ENCODE measurements at regions not wholly inside any gene's neighbourhood (a gene's known extent, or its start where the extent isn't known, plus 50 kb on each side); places are given as distances from the start of the nearest gene placed in this dataset.

DNA sequence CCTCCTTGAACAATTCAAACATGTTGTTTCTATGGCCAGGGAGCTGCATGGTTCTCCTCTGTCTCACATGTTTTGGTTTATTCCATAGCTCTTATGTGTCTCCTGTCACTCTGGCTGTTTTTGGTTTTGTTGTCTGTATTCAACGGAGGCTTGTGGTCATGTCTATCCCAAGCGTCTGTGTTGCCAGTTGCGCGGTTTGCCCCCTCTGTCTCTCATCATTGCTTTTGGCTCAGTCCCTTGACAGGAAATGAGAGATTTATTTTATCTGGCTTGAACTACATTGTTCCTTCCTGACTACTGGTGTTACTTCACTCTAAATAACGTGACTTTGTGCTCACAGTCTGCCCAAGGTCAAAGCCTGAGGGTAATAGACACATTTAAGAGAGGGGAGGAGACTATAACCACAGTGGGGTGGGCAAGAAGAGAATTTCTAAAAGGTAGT, 96.4 kb upstream of the SOX5 start (continued):
- no peak for TF ChIP-seq LCORL (IDR thresholded peaks at IDR 0.05)
- no peak for TF ChIP-seq LCORL (CRISPR knock-in tag; IDR thresholded peaks at IDR 0.05)
- no peak for TF ChIP-seq ELF4 (CRISPR knock-in tag; IDR thresholded peaks at IDR 0.05; ENCODE audit: borderline replicate concordance)
- no peak for TF ChIP-seq ELF1 (CRISPR knock-in tag; IDR thresholded peaks at IDR 0.05)
- TF ChIP-seq, protein P1, sequence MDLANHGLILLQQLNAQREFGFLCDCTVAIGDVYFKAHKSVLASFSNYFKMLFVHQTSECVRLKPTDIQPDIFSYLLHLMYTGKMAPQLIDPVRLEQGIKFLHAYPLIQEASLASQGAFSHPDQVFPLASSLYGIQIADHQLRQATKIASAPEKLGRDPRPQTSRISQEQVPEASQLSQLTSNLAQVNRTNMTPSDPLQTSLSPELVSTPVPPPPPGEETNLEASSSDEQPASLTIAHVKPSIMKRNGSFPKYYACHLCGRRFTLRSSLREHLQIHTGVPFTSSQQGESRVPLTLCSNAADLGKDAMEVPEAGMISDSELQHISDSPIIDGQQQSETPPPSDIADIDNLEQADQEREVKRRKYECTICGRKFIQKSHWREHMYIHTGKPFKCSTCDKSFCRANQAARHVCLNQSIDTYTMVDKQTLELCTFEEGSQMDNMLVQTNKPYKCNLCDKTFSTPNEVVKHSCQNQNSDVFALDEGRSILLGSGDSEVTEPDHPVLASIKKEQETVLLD (CRISPR knock-in tag; IDR thresholded peaks at IDR 0.05; ENCODE audit: low read depth), result no peak
- no peak for TF ChIP-seq ZNF33A (CRISPR knock-in tag; IDR thresholded peaks at IDR 0.05; ENCODE audit: borderline replicate concordance)
- TF ChIP-seq, protein P2, sequence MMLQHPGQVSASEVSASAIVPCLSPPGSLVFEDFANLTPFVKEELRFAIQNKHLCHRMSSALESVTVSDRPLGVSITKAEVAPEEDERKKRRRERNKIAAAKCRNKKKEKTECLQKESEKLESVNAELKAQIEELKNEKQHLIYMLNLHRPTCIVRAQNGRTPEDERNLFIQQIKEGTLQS (CRISPR knock-in tag; IDR thresholded peaks at IDR 0.05), result no peak
- TF ChIP-seq ASH2L (IDR thresholded peaks at IDR 0.05; ENCODE audit: insufficient read length, low read depth, low read length), result peak; percentile 42
- TF ChIP-seq, protein P3, sequence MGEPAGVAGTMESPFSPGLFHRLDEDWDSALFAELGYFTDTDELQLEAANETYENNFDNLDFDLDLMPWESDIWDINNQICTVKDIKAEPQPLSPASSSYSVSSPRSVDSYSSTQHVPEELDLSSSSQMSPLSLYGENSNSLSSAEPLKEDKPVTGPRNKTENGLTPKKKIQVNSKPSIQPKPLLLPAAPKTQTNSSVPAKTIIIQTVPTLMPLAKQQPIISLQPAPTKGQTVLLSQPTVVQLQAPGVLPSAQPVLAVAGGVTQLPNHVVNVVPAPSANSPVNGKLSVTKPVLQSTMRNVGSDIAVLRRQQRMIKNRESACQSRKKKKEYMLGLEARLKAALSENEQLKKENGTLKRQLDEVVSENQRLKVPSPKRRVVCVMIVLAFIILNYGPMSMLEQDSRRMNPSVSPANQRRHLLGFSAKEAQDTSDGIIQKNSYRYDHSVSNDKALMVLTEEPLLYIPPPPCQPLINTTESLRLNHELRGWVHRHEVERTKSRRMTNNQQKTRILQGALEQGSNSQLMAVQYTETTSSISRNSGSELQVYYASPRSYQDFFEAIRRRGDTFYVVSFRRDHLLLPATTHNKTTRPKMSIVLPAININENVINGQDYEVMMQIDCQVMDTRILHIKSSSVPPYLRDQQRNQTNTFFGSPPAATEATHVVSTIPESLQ (CRISPR knock-in tag; conservative IDR thresholded peaks at IDR 0.05), result no peak
- no peak for TF ChIP-seq ZNF543 (CRISPR knock-in tag; IDR thresholded peaks at IDR 0.05)
- peak; percentile 71; the same call in 1 of the 2 replicates for TF ChIP-seq PHF21A (CRISPR knock-in tag; IDR thresholded peaks at IDR 0.05)
- TF ChIP-seq HES4 (CRISPR knock-in tag; IDR thresholded peaks at IDR 0.05; ENCODE audit: borderline replicate concordance), result no peak
- TF ChIP-seq ZNF564 (CRISPR knock-in tag; IDR thresholded peaks at IDR 0.05), result no peak
- no peak for TF ChIP-seq ZNF629 (CRISPR knock-in tag; conservative IDR thresholded peaks at IDR 0.05)
- no peak for TF ChIP-seq ZFP36L1 (CRISPR knock-in tag; IDR thresholded peaks at IDR 0.05)
- no peak for TF ChIP-seq DPF2 (CRISPR knock-in tag; IDR thresholded peaks at IDR 0.05; ENCODE audit: borderline replicate concordance, low read depth)
- TF ChIP-seq, protein P4, sequence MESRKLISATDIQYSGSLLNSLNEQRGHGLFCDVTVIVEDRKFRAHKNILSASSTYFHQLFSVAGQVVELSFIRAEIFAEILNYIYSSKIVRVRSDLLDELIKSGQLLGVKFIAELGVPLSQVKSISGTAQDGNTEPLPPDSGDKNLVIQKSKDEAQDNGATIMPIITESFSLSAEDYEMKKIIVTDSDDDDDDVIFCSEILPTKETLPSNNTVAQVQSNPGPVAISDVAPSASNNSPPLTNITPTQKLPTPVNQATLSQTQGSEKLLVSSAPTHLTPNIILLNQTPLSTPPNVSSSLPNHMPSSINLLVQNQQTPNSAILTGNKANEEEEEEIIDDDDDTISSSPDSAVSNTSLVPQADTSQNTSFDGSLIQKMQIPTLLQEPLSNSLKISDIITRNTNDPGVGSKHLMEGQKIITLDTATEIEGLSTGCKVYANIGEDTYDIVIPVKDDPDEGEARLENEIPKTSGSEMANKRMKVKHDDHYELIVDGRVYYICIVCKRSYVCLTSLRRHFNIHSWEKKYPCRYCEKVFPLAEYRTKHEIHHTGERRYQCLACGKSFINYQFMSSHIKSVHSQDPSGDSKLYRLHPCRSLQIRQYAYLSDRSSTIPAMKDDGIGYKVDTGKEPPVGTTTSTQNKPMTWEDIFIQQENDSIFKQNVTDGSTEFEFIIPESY (CRISPR knock-in tag; IDR thresholded peaks at IDR 0.05), result no peak
- TF ChIP-seq ZNF331 (CRISPR knock-in tag; IDR thresholded peaks at IDR 0.05), result no peak
- TF ChIP-seq ZNF333 (CRISPR knock-in tag; IDR thresholded peaks at IDR 0.05; ENCODE audit: borderline replicate concordance), result no peak
- TF ChIP-seq, protein P5, sequence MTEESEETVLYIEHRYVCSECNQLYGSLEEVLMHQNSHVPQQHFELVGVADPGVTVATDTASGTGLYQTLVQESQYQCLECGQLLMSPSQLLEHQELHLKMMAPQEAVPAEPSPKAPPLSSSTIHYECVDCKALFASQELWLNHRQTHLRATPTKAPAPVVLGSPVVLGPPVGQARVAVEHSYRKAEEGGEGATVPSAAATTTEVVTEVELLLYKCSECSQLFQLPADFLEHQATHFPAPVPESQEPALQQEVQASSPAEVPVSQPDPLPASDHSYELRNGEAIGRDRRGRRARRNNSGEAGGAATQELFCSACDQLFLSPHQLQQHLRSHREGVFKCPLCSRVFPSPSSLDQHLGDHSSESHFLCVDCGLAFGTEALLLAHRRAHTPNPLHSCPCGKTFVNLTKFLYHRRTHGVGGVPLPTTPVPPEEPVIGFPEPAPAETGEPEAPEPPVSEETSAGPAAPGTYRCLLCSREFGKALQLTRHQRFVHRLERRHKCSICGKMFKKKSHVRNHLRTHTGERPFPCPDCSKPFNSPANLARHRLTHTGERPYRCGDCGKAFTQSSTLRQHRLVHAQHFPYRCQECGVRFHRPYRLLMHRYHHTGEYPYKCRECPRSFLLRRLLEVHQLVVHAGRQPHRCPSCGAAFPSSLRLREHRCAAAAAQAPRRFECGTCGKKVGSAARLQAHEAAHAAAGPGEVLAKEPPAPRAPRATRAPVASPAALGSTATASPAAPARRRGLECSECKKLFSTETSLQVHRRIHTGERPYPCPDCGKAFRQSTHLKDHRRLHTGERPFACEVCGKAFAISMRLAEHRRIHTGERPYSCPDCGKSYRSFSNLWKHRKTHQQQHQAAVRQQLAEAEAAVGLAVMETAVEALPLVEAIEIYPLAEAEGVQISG (CRISPR knock-in tag; IDR thresholded peaks at IDR 0.05), result no peak
- peak; percentile 77; the same call in 1 of the 2 replicates for TF ChIP-seq TBX2 (CRISPR knock-in tag; IDR thresholded peaks at IDR 0.05; ENCODE audit: borderline replicate concordance)
- TF ChIP-seq REPIN1 (CRISPR knock-in tag; IDR thresholded peaks at IDR 0.05; ENCODE audit: borderline replicate concordance, low read depth), result no peak; the same call in 1 of the 2 replicates
- TF ChIP-seq CENPT (CRISPR knock-in tag; IDR thresholded peaks at IDR 0.05; ENCODE audit: low read depth), result no peak

All from HepG2 (cell line).